Naive thymus-derived CD8-positive, alpha-beta T cell (primary cell): ENCODE measurements at regions not wholly inside any gene's neighbourhood (a gene's known extent, or its start where the extent isn't known, plus 50 kb on each side); places are given as distances from the start of the nearest gene placed in this dataset.

Experiments
- ATAC-seq, 2 donors: fragments of 150-1000 bp; cut with Tn5 transposase in 1 of 2; sonication (Bioruptor Pico), chemical (Tn5 transposase) in 1 of 2; 1 replicate in 1 of 2; 2 replicates in 1 of 2; pipeline ENCODE4 v1.10.0; 2021; ENCODE audit warnings: mild to moderate bottlenecking in 2 of 2, moderate library complexity in 2 of 2
- POLR2A ChIA-PET: fragments of 350-600 bp; sonication (Branson Sonifier 250); formaldehyde crosslinking; loops from one replicate; lab custom pipeline; 2021; ENCODE audit warnings: antibody characterized with exemption; lab: Charles Lee
- DNase-seq, 10 donors: peaks; one replicate each; pipeline versions ENCODE4 v3.0.0 to v3.0.0-alpha.2; 2020 to 2022
- H3K27ac Mint-ChIP-seq, 10 donors: one replicate each; pipeline ENCODE4 v1.8.0; 2020 to 2022; ENCODE audit warnings: mild to moderate bottlenecking in 10 of 10, mixed read lengths in 10 of 10, moderate library complexity in 4 of 10, inconsistent platforms in 1 of 10
- H3K27me3 Mint-ChIP-seq, 5 donors: one replicate each; pipeline ENCODE4 v1.8.0; 2021 to 2022; ENCODE audit warnings: mixed read lengths in 5 of 5
- H3K36me3 Mint-ChIP-seq, 3 donors: one replicate each; pipeline ENCODE4 v1.8.0; 2020 to 2022; ENCODE audit warnings: mixed read lengths in 3 of 3, mild to moderate bottlenecking in 2 of 3, inconsistent platforms in 1 of 3
- H3K4me1 Mint-ChIP-seq, 4 donors: one replicate each; pipeline ENCODE4 v1.8.0; 2021 to 2022; ENCODE audit warnings: mixed read lengths in 4 of 4
- H3K4me3 Mint-ChIP-seq, 10 donors: one replicate each; pipeline ENCODE4 v1.8.0; 2020 to 2022; ENCODE audit warnings: mild to moderate bottlenecking in 10 of 10, mixed read lengths in 10 of 10, moderate library complexity in 6 of 10, inconsistent platforms in 1 of 10
- H3K9me3 Mint-ChIP-seq, 9 donors: one replicate each; pipeline ENCODE4 v1.8.0; 2020 to 2022; ENCODE audit warnings: mixed read lengths in 9 of 9, mild to moderate bottlenecking in 3 of 9, inconsistent platforms in 1 of 9, moderate library complexity in 1 of 9

- H3K4me3 Mint-ChIP-seq: no peak overlapping the region
- no peaks in the 10 kb centered on the region for H3K4me1 Mint-ChIP-seq
- no peak for ATAC-seq
- no peaks in the 10 kb centered on the region for H3K27me3 Mint-ChIP-seq
- no peaks in the 10 kb centered on the region for H3K36me3 Mint-ChIP-seq
- H3K27ac Mint-ChIP-seq: no peak overlapping the region
- no peak for DNase-seq
- POLR2A ChIA-PET: no interaction called here
- H3K9me3 Mint-ChIP-seq: peaks cover 0 to 4% (median 2%) of the 10 kb centered on the region in 9 donors
Measured at GRCh38 chr13:79833991-79834390, 353.0 kb downstream of the NDFIP2 start.

- no peak overlapping the region for H3K27ac Mint-ChIP-seq
- ATAC-seq (no peak), DNase-seq (no peak)
- H3K4me1 Mint-ChIP-seq: no peaks in the 10 kb centered on the region
- H3K36me3 Mint-ChIP-seq: no peaks in the 10 kb centered on the region
- POLR2A ChIA-PET: no interaction called here
- peaks cover 0 to 8% (median 0%) of the 10 kb centered on the region in 9 donors for H3K9me3 Mint-ChIP-seq
- H3K4me3 Mint-ChIP-seq: no peak overlapping the region
- no peaks in the 10 kb centered on the region for H3K27me3 Mint-ChIP-seq
Measured at GRCh38 chr13:79831556-79831955, 350.6 kb downstream of the NDFIP2 start.

DNA sequence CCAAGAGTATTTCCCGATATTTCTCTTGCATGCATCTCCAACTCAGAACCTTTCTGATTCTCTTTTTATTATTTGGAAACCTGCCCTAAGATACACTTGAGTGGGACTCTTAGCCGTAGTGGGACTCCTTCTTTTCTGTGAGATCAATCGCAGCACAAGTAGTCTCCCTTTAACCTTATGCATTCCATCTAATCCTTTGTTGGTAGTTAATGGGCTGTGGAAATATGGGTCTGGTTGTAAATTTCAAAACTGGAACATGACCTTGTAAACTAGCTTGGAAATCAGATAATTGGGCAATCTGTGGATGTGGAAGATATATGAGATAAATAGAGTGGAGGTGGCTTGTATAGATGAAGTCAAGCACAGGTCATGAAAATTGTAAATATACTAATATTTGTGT, 350.0 kb downstream of the NDFIP2 start:
- DNase-seq: no peak
- no peak for ATAC-seq
- Mint-ChIP-seq H3K4me1 (no peaks in the 10 kb centered on the region), H3K27ac (no peak overlapping the region), H3K9me3 (peaks cover 0 to 8% (median 0%) of the 10 kb centered on the region in 9 donors), H3K27me3 (no peaks in the 10 kb centered on the region), H3K36me3 (no peaks in the 10 kb centered on the region), H3K4me3 (no peak overlapping the region)
- POLR2A ChIA-PET: no interaction called here

DNA sequence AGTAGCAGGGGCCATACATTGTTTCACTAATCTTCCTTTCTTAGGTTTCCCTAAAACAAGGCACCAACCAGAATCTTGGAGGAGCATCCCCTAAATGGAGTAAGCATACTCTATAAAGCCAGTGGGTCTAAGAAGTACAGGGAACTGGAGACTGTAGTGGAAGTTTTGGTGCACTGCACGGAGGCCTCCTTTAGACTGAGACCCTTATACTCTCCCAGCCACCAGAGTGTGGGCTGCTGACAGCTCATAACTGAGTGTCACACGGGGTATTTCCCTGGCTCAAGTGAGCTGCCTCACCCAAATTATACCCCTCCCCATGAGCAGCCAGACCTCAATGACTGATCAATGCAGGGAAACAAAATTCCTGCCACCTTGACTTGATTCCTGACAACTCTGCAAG, 349.5 kb downstream of the NDFIP2 start:
- no peak overlapping the region for H3K4me3 Mint-ChIP-seq
- POLR2A ChIA-PET: no interaction called here
- no peak overlapping the region for H3K27ac Mint-ChIP-seq
- no peak for DNase-seq
- no peak for ATAC-seq
- no peaks in the 10 kb centered on the region for H3K4me1 Mint-ChIP-seq
- H3K9me3 Mint-ChIP-seq: peaks cover 0 to 8% (median 0%) of the 10 kb centered on the region in 9 donors
- no peaks in the 10 kb centered on the region for H3K36me3 Mint-ChIP-seq
- peaks cover 0 to 4% (median 0%) of the 10 kb centered on the region in 5 donors for H3K27me3 Mint-ChIP-seq

GRCh38 chr13:79829880-79830279, 348.9 kb downstream of the NDFIP2 start:
- no peak overlapping the region for H3K27ac Mint-ChIP-seq
- DNase-seq: no peak
- POLR2A ChIA-PET: no interaction called here
- no peaks in the 10 kb centered on the region for H3K4me1 Mint-ChIP-seq
- peaks cover 0 to 8% (median 0%) of the 10 kb centered on the region in 9 donors for H3K9me3 Mint-ChIP-seq
- H3K27me3 Mint-ChIP-seq: peaks cover 0 to 4% (median 0%) of the 10 kb centered on the region in 5 donors
- no peaks in the 10 kb centered on the region for H3K36me3 Mint-ChIP-seq
- H3K4me3 Mint-ChIP-seq: no peak overlapping the region
- no peak for ATAC-seq

DNA sequence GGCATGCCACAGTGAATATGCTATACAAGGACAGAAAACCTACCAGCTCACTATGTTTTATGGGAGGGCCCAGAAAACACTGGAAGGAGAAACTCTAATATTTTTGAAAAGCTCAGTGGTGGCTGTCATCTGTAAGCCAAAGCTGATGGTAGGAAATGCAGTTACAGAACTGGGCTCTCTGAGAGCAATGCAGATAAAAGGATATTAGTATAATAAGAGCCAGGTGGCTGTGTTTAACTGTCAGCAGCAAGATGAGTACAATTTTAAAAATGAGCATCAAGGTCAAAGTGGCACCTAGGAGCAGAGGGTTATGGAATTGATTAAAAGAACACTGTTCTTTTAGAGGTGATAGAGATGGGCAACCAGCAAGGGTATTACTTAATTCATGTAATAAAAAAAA, 345.0 kb downstream of the NDFIP2 start:
- H3K36me3 Mint-ChIP-seq: no peaks in the 10 kb centered on the region
- H3K4me1 Mint-ChIP-seq: no peaks in the 10 kb centered on the region
- no peak for DNase-seq

GRCh38 chr13:79815041-79815440, 334.1 kb downstream of the NDFIP2 start:
- Mint-ChIP-seq H3K27ac (no peak overlapping the region), H3K36me3 (no peaks in the 10 kb centered on the region), H3K9me3 (peaks cover 0 to 10% (median 3%) of the 10 kb centered on the region in 9 donors), H3K27me3 (no peaks in the 10 kb centered on the region), H3K4me3 (no peak overlapping the region), H3K4me1 (peaks cover 0 to 18% (median 0%) of the 10 kb centered on the region in 4 donors)
- DNase-seq (no peak), ATAC-seq (no peak)
- POLR2A ChIA-PET: no interaction called here

More for the DNA sequence above, 345.0 kb downstream of the NDFIP2 start:
- Mint-ChIP-seq H3K27ac (no peak overlapping the region), H3K9me3 (peaks cover 0 to 11% (median 2%) of the 10 kb centered on the region in 9 donors), H3K4me3 (no peak overlapping the region), H3K27me3 (peaks cover 0 to 9% (median 0%) of the 10 kb centered on the region in 5 donors)
- ATAC-seq: no peak
- POLR2A ChIA-PET: no interaction called here

- ATAC-seq (no peak), DNase-seq (no peak)
- POLR2A ChIA-PET: interaction anchor here (0.7 kb wide), 1 partner anchor 293 kb away, joined by 3 read pairs; no protein-coding TSS in a partner anchor
Measured at GRCh38 chr13:79812070-79812850, 331.3 kb downstream of the NDFIP2 start.

DNA sequence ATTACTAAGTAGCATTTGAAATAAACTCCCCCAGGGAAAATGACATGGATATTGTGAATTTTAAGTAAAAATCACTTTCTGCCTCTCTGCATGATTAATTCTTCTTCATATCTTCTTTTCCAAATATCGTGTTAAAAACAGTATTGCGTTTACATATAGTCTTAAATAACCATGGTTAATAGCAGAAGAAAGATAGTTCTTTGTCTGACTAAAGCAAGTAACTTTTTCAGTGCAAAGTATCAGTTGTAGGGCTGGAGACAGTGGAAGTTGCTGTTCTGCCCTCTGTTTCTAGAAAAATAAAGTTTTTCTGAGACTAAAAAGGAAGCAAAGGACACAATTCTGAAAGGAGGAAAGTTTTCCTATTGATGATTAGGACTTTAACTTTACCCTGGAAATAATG, 330.2 kb downstream of the NDFIP2 start:
- DNase-seq (no peak), ATAC-seq (no peak)
- no peaks in the 10 kb centered on the region for H3K27me3 Mint-ChIP-seq
- no peak overlapping the region for H3K27ac Mint-ChIP-seq
- H3K4me1 Mint-ChIP-seq: peaks cover 0 to 18% (median 0%) of the 10 kb centered on the region in 4 donors
- POLR2A ChIA-PET: no interaction called here
- H3K36me3 Mint-ChIP-seq: no peaks in the 10 kb centered on the region
- H3K4me3 Mint-ChIP-seq: no peak overlapping the region
- H3K9me3 Mint-ChIP-seq: peaks cover 0 to 3% (median 0%) of the 10 kb centered on the region in 9 donors

More at GRCh38 chr13:79812070-79812850, 331.3 kb downstream of the NDFIP2 start:
- no peaks in the 10 kb centered on the region for H3K36me3 Mint-ChIP-seq
- H3K9me3 Mint-ChIP-seq: peaks cover 0 to 10% (median 3%) of the 10 kb centered on the region in 9 donors
- H3K27ac Mint-ChIP-seq: peak overlapping the region in 1 of 10 donors; percentile 11
- H3K4me3 Mint-ChIP-seq: peak overlapping the region in 1 of 10 donors; percentile 7
- no peaks in the 10 kb centered on the region for H3K27me3 Mint-ChIP-seq
- H3K4me1 Mint-ChIP-seq: peaks cover 0 to 18% (median 0%) of the 10 kb centered on the region in 4 donors

DNA sequence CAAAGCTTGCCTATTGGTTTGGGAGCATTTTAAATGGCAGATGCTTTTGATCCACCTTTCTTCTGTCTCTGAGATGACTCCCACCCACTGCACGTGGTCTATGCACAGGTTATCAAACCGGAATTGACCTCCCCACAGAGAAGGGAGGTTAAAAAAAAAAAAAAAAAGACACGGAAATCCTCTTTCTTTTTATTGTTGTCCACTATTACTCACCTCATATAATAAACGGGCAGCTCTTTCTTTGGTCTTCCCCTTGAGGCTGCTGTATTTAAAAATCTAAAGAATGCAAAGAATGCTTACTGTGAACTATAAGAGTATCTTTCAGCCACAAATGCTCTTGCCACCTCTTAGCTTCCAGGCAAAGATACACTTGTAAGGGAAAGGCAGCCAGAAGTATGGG, 329.7 kb downstream of the NDFIP2 start:
- no peak for ATAC-seq
- no peaks in the 10 kb centered on the region for H3K36me3 Mint-ChIP-seq
- no peaks in the 10 kb centered on the region for H3K27me3 Mint-ChIP-seq
- peaks cover 0 to 18% (median 0%) of the 10 kb centered on the region in 4 donors for H3K4me1 Mint-ChIP-seq
- H3K4me3 Mint-ChIP-seq: no peak overlapping the region
- POLR2A ChIA-PET: no interaction called here
- H3K9me3 Mint-ChIP-seq: peaks cover 0 to 3% (median 0%) of the 10 kb centered on the region in 9 donors
- H3K27ac Mint-ChIP-seq: no peak overlapping the region
- DNase-seq: no peak

DNA sequence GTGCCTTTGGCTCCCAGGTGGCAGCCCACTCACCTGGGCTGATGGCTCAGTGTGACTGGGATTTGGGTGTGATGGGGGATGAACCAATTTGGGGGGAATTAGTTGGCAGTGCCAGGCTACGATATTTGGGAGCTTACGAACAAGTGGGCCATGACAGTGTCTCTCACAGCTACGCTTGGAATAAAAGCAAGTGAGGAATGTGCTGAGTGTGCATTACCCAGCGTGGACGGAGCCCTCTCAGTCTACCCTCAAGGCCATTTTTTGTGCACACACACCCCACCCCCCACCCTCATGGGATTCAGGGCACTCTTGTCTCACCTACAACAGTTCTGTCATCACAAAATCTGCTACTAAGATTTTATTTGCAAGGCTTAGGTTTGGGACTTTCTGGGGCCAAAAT, 329.1 kb downstream of the NDFIP2 start:
- Mint-ChIP-seq H3K4me1 (peaks cover 0 to 18% (median 0%) of the 10 kb centered on the region in 4 donors), H3K27ac (no peak overlapping the region), H3K4me3 (no peak overlapping the region), H3K36me3 (no peaks in the 10 kb centered on the region), H3K27me3 (no peaks in the 10 kb centered on the region), H3K9me3 (peaks cover 0 to 3% (median 0%) of the 10 kb centered on the region in 9 donors)
- POLR2A ChIA-PET: no interaction called here
- ATAC-seq: no peak
- DNase-seq: no peak

- H3K4me1 Mint-ChIP-seq: peaks cover 0 to 22% (median 0%) of the 10 kb centered on the region in 4 donors
- ATAC-seq (no peak), DNase-seq (no peak)
- peaks cover 0 to 3% (median 0%) of the 10 kb centered on the region in 9 donors for H3K9me3 Mint-ChIP-seq
- POLR2A ChIA-PET: no interaction called here
- H3K27ac Mint-ChIP-seq: no peak overlapping the region
- H3K27me3 Mint-ChIP-seq: peaks cover 0 to 2% (median 0%) of the 10 kb centered on the region in 5 donors
- H3K36me3 Mint-ChIP-seq: no peaks in the 10 kb centered on the region
- H3K4me3 Mint-ChIP-seq: no peak overlapping the region
Measured at GRCh38 chr13:79808475-79808874, 327.5 kb downstream of the NDFIP2 start.

DNA sequence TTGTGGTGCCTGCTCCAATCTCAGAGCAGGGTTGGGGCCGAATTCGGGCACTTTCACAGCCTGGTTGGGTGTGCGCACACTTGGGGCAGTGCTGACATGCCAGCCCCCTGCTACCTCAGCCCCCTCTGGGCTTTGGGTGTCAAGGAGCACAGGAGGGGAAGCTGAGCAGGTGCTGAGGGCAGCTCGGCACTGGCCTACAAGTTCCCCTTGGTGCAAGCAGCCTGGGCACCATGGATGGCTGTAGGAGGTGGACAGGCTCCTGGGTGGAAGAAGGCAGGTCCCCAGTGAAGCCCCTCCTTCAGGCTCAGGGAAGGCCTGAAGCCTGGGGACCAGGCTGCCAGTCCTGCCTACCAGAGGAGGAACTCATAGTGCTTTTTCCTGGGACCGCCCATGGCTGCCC, 326.6 kb downstream of the NDFIP2 start:
- Mint-ChIP-seq H3K27ac (no peak overlapping the region), H3K36me3 (no peaks in the 10 kb centered on the region), H3K27me3 (peaks cover 0 to 7% (median 1%) of the 10 kb centered on the region in 5 donors), H3K4me3 (no peak overlapping the region), H3K4me1 (peaks cover 0 to 22% (median 0%) of the 10 kb centered on the region in 4 donors), H3K9me3 (peaks cover 0 to 3% (median 0%) of the 10 kb centered on the region in 9 donors)
- no peak for DNase-seq
- no peak for ATAC-seq
- POLR2A ChIA-PET: no interaction called here
